ENCODE measurements at regions not wholly inside any gene's neighbourhood (a gene's known extent, or its start where the extent isn't known, plus 50 kb on each side); places are given as distances from the start of the nearest gene placed in this dataset.
"Not testable (repeated sequence)": the region's sequence is repeated elsewhere in the genome, so short reads cannot be mapped to it uniquely, and the experiment has no call there.

- DNase-seq: no peak
Observed at GRCh38 chr2:83956991-83957390, 502.1 kb downstream of the SUCLG1 start.

- no peak for DNase-seq
Observed at GRCh38 chr2:83953697-83954096, 505.4 kb downstream of the SUCLG1 start.

- no peak for DNase-seq
Observed at GRCh38 chr2:83951378-83951947, 507.6 kb downstream of the SUCLG1 start.

GRCh38 chr2:83949361-83949760 is 509.7 kb downstream of the SUCLG1 start:
- DNase-seq: no peak

GRCh38 chr2:83944191-83944590 is 514.9 kb downstream of the SUCLG1 start:
- no peak for DNase-seq

- no peak for DNase-seq
Observed at GRCh38 chr2:83943265-83943664, 515.8 kb downstream of the SUCLG1 start.

GRCh38 chr2:83941886-83942285 is 517.2 kb downstream of the SUCLG1 start:
- DNase-seq: no peak

- DNase-seq: no peak
Observed at GRCh38 chr2:83933749-83934148, 525.3 kb downstream of the SUCLG1 start.

- no peak for DNase-seq
Observed at GRCh38 chr2:83923531-83923930, 535.5 kb downstream of the SUCLG1 start.

GRCh38 chr2:83916559-83916958 is 542.5 kb downstream of the SUCLG1 start:
- no peak for DNase-seq

- no peak for DNase-seq
Observed at GRCh38 chr2:83915381-83915780, 543.7 kb downstream of the SUCLG1 start.

GRCh38 chr2:83908750-83909149 is 550.3 kb downstream of the SUCLG1 start:
- DNase-seq: no peak

GRCh38 chr2:83901317-83901716 is 557.8 kb downstream of the SUCLG1 start:
- DNase-seq: no peak

- peak; percentile 8 for DNase-seq
Observed at GRCh38 chr2:83900862-83901261, 558.2 kb downstream of the SUCLG1 start.

GRCh38 chr2:83899271-83899670 is 559.8 kb downstream of the SUCLG1 start:
- no peak for DNase-seq

- no peak for DNase-seq
Observed at GRCh38 chr2:83894976-83895375, 564.1 kb downstream of the SUCLG1 start.

- DNase-seq: no peak
Observed at GRCh38 chr2:83887757-83888156, 571.3 kb downstream of the SUCLG1 start.

- DNase-seq: no peak
Observed at GRCh38 chr2:83879127-83879526, 580.0 kb downstream of the SUCLG1 start.

GRCh38 chr2:83877261-83877660 is 581.8 kb downstream of the SUCLG1 start:
- not testable (repeated sequence) for DNase-seq

GRCh38 chr2:83874712-83875430 is 584.2 kb downstream of the SUCLG1 start:
- no peak for DNase-seq

GRCh38 chr2:83874066-83874465 is 585.0 kb downstream of the SUCLG1 start:
- DNase-seq: no peak

GRCh38 chr2:83873110-83873509 is 586.0 kb downstream of the SUCLG1 start:
- DNase-seq: no peak

GRCh38 chr2:83866211-83866610 is 592.9 kb downstream of the SUCLG1 start:
- no peak for DNase-seq

- DNase-seq: no peak
Observed at GRCh38 chr2:83862600-83862999, 596.5 kb downstream of the SUCLG1 start.

GRCh38 chr2:83860320-83860719 is 598.8 kb downstream of the SUCLG1 start:
- DNase-seq: no peak
